ENCODE measurements at regions not wholly inside any gene's neighbourhood (a gene's known extent, or its start where the extent isn't known, plus 50 kb on each side); places are given as distances from the start of the nearest gene placed in this dataset.
"Not testable (repeated sequence)": the region's sequence is repeated elsewhere in the genome, so short reads cannot be mapped to it uniquely, and the experiment has no call there.

- DNase-seq: no peak
Measured at GRCh38 chr1:68785328-68785727, 288.4 kb upstream of the DEPDC1 start.

GRCh38 chr1:68788762-68789161 lies 291.9 kb upstream of the DEPDC1 start:
- DNase-seq: no peak

- DNase-seq: no peak
Measured at GRCh38 chr1:68791800-68792199, 294.9 kb upstream of the DEPDC1 start.

GRCh38 chr1:68795956-68796355 lies 299.1 kb upstream of the DEPDC1 start:
- DNase-seq: no peak

GRCh38 chr1:68796888-68797287 lies 300.0 kb upstream of the DEPDC1 start:
- no peak for DNase-seq

- no peak for DNase-seq
Measured at GRCh38 chr1:68798071-68798470, 301.2 kb upstream of the DEPDC1 start.

GRCh38 chr1:68799096-68799495 lies 302.2 kb upstream of the DEPDC1 start:
- DNase-seq: no peak

- no peak for DNase-seq
Measured at GRCh38 chr1:68800182-68800581, 303.3 kb upstream of the DEPDC1 start.

- DNase-seq: no peak
Measured at GRCh38 chr1:68801440-68801839, 304.6 kb upstream of the DEPDC1 start.

GRCh38 chr1:68805097-68805641 lies 308.3 kb upstream of the DEPDC1 start:
- DNase-seq: no peak

- DNase-seq: no peak
Measured at GRCh38 chr1:68808351-68808750, 311.5 kb upstream of the DEPDC1 start.

GRCh38 chr1:68811806-68812205 lies 314.9 kb upstream of the DEPDC1 start:
- DNase-seq: no peak

GRCh38 chr1:68812333-68812732 lies 315.5 kb upstream of the DEPDC1 start:
- DNase-seq: no peak

GRCh38 chr1:68814067-68814466 lies 317.2 kb upstream of the DEPDC1 start:
- DNase-seq: no peak

- DNase-seq: no peak
Measured at GRCh38 chr1:68815632-68816031, 318.8 kb upstream of the DEPDC1 start.

- not testable (repeated sequence) for DNase-seq
Measured at GRCh38 chr1:68817505-68818210, 320.8 kb upstream of the DEPDC1 start.

- no peak for DNase-seq
Measured at GRCh38 chr1:68819190-68819829, 322.4 kb upstream of the DEPDC1 start.

GRCh38 chr1:68820151-68820550 lies 323.3 kb upstream of the DEPDC1 start:
- no peak for DNase-seq

- DNase-seq: no peak
Measured at GRCh38 chr1:68826836-68827235, 330.0 kb upstream of the DEPDC1 start.

GRCh38 chr1:68827261-68827660 lies 330.4 kb upstream of the DEPDC1 start:
- DNase-seq: no peak

GRCh38 chr1:68828013-68828412 lies 331.1 kb upstream of the DEPDC1 start:
- DNase-seq: no peak

- no peak for DNase-seq
Measured at GRCh38 chr1:68831281-68831680, 334.4 kb upstream of the DEPDC1 start.

GRCh38 chr1:68848017-68848416 lies 351.1 kb upstream of the DEPDC1 start:
- DNase-seq: no peak

- DNase-seq: no peak
Measured at GRCh38 chr1:68868606-68869005, 371.7 kb upstream of the DEPDC1 start.

- DNase-seq: no peak
Measured at GRCh38 chr1:68873144-68873543, 376.3 kb upstream of the DEPDC1 start.

All from NCI-H1694 (cell line).